GM21381 (cell line): ENCODE measurements at regions not wholly inside any gene's neighbourhood (a gene's known extent, or its start where the extent isn't known, plus 50 kb on each side); places are given as distances from the start of the nearest gene placed in this dataset.
"Not testable (repeated sequence)": the region's sequence is repeated elsewhere in the genome, so short reads cannot be mapped to it uniquely, and the experiment has no call there.

ENCODE experiments used
- ATAC-seq: cut with Tn5 transposase; IDR thresholded peaks from one replicate; pipeline ENCODE4 v1.9.1; 2021; ENCODE audit warnings: mild to moderate bottlenecking, moderate library complexity; ENCODE audit not compliant: unreplicated experiment

GRCh38 chr9:85108746-85109145, 439.2 kb downstream of the NTRK2 start:
- ATAC-seq: no peak

- no peak for ATAC-seq
Measured at GRCh38 chr9:85108229-85108628, 438.7 kb downstream of the NTRK2 start.

GRCh38 chr9:85089188-85089969, 419.9 kb downstream of the NTRK2 start:
- ATAC-seq: no peak

- ATAC-seq: no peak
Measured at GRCh38 chr9:85081963-85082362, 412.4 kb downstream of the NTRK2 start.

DNA sequence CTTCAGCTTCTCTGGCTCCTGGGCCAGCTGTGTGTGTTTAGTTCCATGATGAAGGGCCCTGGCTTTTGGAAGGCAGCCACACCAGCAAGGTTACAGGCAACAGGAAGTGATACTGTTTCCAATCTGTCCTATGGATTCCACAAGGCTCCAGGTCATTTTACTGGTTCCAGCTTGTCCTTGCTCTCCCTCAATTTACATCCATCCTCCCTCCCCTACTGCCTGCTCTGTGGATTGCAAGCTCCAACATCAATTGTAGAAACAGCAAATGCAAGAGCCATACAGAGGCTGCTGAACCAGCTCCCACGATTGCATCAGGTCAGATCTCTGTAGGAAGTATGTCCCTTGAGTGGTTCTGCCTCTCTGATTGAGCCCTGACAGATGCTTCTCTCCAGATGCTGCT, 409.8 kb downstream of the NTRK2 start:
- ATAC-seq: no peak

- no peak for ATAC-seq
Measured at GRCh38 chr9:85077944-85078343, 408.4 kb downstream of the NTRK2 start.

DNA sequence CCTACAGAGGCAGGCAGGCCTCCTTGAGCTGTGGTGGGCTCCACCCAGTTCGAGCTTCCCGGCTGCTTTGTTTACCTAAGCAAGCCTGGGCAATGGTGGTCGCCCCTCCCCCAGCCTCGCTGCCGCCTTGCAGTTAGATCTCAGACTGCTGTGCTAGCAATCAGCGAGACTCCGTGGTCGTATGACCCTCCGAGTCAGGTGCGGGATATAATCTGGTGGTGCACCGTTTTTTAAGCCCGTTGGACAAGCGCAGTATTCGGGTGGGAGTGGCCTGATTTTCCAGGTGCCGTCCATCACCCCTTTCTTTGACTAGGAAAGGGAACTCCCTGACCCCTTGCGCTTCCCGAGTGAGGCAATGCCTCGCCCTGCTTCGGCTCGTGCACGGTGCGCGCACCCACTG, 407.6 kb downstream of the NTRK2 start:
- ATAC-seq: not testable (repeated sequence)
